ENCODE measurements at regions not wholly inside any gene's neighbourhood (a gene's known extent, or its start where the extent isn't known, plus 50 kb on each side); places are given as distances from the start of the nearest gene placed in this dataset.

DNA sequence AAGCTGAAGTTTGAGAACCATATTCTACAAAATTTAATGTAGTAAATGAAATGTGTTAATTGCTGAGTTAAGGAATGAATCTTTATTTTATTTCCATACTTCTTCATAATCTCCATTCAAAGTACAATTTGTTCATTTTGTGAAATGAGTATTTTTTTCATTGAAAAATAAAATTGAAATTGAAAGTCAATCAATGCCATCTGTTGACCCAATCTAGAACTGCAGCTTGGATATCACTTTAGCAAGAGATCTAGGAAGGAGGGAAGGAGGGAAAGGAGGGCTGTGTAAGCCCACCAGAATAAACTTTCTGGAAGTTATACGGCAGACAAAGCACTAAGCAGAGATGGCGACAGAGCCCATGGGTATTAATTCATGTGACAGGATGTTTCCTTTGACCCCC is 128.4 kb downstream of the ZMAT1 start:
- TF ChIP-seq ISL1 (CRISPR knock-in tag; IDR thresholded peaks at IDR 0.05) (no peak), BACH2 (CRISPR knock-in tag; IDR thresholded peaks at IDR 0.05; ENCODE audit: borderline replicate concordance) (no peak), PATZ1 (CRISPR knock-in tag; IDR thresholded peaks at IDR 0.05; ENCODE audit: borderline replicate concordance) (no peak), ZFP3 (CRISPR knock-in tag; IDR thresholded peaks at IDR 0.05) (no peak)
- no peak for ATAC-seq

DNA sequence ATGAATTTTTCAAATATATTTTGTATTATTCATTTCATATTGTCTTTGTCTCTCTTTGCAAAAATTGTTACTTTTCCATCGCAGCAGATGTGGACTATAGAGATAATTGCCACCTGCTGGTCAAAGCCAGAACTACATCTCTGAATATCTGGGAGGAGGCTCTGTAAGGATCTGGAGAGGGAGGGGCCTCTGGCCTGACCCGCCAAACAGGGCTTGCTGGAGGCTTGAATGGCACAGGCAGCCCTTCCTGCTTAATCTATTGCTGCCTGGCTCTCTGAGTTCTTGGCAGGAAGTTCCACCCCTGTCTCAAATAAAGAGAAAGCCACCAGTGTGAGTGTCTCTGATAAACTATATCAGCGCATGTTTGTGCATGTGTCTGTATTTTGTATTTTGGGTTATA is 132.4 kb downstream of the ZMAT1 start:
- TF ChIP-seq ESRRG (CRISPR knock-in tag; IDR thresholded peaks at IDR 0.05): no peak
- TF ChIP-seq SNAI2 (CRISPR knock-in tag; IDR thresholded peaks at IDR 0.05): no peak
- TF ChIP-seq, protein P1, sequence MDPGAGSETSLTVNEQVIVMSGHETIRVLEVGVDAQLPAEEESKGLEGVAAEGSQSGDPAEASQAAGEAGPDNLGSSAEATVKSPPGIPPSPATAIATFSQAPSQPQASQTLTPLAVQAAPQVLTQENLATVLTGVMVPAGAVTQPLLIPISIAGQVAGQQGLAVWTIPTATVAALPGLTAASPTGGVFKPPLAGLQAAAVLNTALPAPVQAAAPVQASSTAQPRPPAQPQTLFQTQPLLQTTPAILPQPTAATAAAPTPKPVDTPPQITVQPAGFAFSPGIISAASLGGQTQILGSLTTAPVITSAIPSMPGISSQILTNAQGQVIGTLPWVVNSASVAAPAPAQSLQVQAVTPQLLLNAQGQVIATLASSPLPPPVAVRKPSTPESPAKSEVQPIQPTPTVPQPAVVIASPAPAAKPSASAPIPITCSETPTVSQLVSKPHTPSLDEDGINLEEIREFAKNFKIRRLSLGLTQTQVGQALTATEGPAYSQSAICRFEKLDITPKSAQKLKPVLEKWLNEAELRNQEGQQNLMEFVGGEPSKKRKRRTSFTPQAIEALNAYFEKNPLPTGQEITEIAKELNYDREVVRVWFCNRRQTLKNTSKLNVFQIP (CRISPR knock-in tag; IDR thresholded peaks at IDR 0.05; ENCODE audit: borderline replicate concordance, low read depth): no peak
- no peak for TF ChIP-seq TSHZ2 (CRISPR knock-in tag; IDR thresholded peaks at IDR 0.05)
- no peak for TF ChIP-seq OSR1 (CRISPR knock-in tag; IDR thresholded peaks at IDR 0.05)
- TF ChIP-seq ZC3H10 (CRISPR knock-in tag; IDR thresholded peaks at IDR 0.05): no peak
- no peak for TF ChIP-seq GLIS3 (CRISPR knock-in tag; IDR thresholded peaks at IDR 0.05)
- no peak for TF ChIP-seq CSRNP3 (CRISPR knock-in tag; IDR thresholded peaks at IDR 0.05)
- no peak for TF ChIP-seq ISL1 (CRISPR knock-in tag; IDR thresholded peaks at IDR 0.05)
- TF ChIP-seq TCF4 (CRISPR knock-in tag; IDR thresholded peaks at IDR 0.05; ENCODE audit: borderline replicate concordance): no peak
- TF ChIP-seq CSDC2 (CRISPR knock-in tag; IDR thresholded peaks at IDR 0.05): no peak
- no peak for TF ChIP-seq ZNF8 (CRISPR knock-in tag; IDR thresholded peaks at IDR 0.05)
- TF ChIP-seq RARB (CRISPR knock-in tag; IDR thresholded peaks at IDR 0.05): no peak
- TF ChIP-seq ZFP3 (CRISPR knock-in tag; IDR thresholded peaks at IDR 0.05): no peak
- TF ChIP-seq PPARA (CRISPR knock-in tag; IDR thresholded peaks at IDR 0.05; ENCODE audit: borderline replicate concordance): no peak
- TF ChIP-seq PATZ1 (CRISPR knock-in tag; IDR thresholded peaks at IDR 0.05; ENCODE audit: borderline replicate concordance): no peak
- peak; percentile 100 for ATAC-seq

GRCh38 chrX:101787934-101788333 is 128.3 kb upstream of the ARMCX2 start:
- TF ChIP-seq CSRNP3 (CRISPR knock-in tag; IDR thresholded peaks at IDR 0.05) (no peak), ZFP30 (CRISPR knock-in tag; IDR thresholded peaks at IDR 0.05) (no peak), OSR1 (CRISPR knock-in tag; IDR thresholded peaks at IDR 0.05) (no peak), TCF4 (CRISPR knock-in tag; IDR thresholded peaks at IDR 0.05; ENCODE audit: borderline replicate concordance) (no peak), TSHZ2 (CRISPR knock-in tag; IDR thresholded peaks at IDR 0.05) (no peak), TOX (CRISPR knock-in tag; IDR thresholded peaks at IDR 0.05; ENCODE audit: borderline replicate concordance) (no peak)
- ATAC-seq: no peak
